ENCODE measurements at regions not wholly inside any gene's neighbourhood (a gene's known extent, or its start where the extent isn't known, plus 50 kb on each side); places are given as distances from the start of the nearest gene placed in this dataset.

DNA sequence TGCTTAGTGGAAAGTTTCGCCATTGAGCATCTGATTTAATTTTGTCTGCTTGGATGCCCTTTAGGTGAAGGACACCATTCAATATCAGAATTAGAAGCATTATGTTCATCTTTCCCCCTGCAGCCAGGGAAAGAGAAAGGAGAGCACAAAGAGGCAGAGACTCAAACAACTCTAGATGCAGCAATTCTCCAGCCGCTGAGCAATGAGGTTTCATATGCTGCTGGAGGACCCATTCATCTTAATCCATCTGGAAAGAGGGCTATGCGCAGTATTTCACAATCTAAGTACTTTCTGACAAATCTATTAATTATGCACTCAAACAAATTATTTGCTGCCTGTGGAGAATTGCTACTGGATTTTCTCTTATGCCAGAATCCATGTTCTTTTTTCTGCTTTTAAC, 527.0 kb upstream of the TUSC1 start:
- no peak for DNase-seq (ENCODE audit: low read depth in 4 of 4, low spot score in 2 of 4)

DNA sequence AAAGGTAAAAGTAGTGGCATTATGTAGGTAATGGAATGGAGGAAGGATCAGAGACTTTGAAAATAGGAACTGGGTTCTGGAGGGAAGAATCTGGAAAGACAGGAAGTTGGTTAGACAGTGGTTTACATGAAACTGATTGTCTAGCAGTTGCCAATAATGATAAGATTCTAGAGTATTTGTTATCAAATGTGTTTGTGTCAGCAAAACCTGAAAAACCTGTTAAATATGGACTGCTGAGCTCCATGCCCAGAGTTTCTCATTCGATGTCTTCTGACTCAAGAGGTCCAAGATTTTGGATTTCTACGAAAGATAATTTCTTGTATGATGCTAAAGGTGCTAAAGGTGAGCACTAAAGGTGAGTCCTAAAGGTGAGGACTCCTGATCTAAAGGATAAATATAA, 515.0 kb upstream of the TUSC1 start:
- DNase-seq (ENCODE audit: low read depth in 4 of 4, low spot score in 2 of 4), result no peak

- no peak for DNase-seq (ENCODE audit: low read depth in 4 of 4, low spot score in 2 of 4)
Measured at GRCh38 chr9:26191711-26192110, 513.5 kb upstream of the TUSC1 start.

GRCh38 chr9:26181836-26182235, 503.6 kb upstream of the TUSC1 start:
- DNase-seq (ENCODE audit: low read depth in 4 of 4, low spot score in 2 of 4), result no peak

GRCh38 chr9:26176628-26177027, 498.4 kb upstream of the TUSC1 start:
- no peak for DNase-seq (ENCODE audit: low read depth in 4 of 4, low spot score in 2 of 4)

DNA sequence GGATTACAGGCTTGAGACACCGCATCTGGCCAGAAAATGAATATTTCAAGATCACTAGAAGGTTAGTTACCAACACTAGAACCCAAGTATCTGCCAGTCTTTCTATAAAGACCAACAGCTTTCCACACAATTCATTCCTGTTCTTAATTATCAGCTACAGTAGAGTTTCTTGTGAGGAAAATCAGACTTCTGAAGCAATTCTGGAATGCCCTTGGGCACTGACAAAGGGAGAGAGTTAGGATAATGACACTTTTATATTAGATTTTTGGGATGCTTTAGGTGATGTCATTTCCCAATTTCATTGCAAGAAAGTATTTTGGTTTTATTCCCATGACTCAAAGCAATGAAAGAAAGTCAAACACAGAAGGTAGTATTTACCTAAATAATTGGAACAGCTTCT, 497.0 kb upstream of the TUSC1 start:
- no peak for DNase-seq (ENCODE audit: low read depth in 4 of 4, low spot score in 2 of 4)

GRCh38 chr9:26172301-26172700, 494.1 kb upstream of the TUSC1 start:
- DNase-seq (ENCODE audit: low read depth in 4 of 4, low spot score in 2 of 4), result no peak

- DNase-seq (ENCODE audit: low read depth in 4 of 4, low spot score in 2 of 4), result no peak
Measured at GRCh38 chr9:26171691-26172090, 493.4 kb upstream of the TUSC1 start.

- DNase-seq (ENCODE audit: low read depth in 4 of 4, low spot score in 2 of 4), result no peak
Measured at GRCh38 chr9:26170190-26170589, 491.9 kb upstream of the TUSC1 start.

DNA sequence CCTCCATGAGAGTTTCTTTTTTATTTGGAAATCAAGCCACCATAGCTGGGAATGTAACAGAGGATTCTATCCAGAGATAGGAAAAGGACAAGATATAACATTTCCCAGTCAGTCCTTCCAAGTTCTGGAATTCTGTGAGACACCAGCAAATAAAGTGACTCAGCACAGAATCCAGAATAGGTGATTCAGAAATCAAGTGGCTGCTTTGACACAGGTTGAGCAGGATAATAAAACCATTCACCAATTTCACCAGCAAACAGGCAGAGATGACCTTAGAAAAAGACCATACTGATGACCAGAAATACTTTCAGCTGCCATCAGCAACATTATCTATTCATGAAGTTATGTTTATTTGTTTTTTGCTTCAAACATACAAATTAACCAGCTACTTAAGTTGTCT, 491.5 kb upstream of the TUSC1 start:
- no peak for DNase-seq (ENCODE audit: low read depth in 4 of 4, low spot score in 2 of 4)

DNA sequence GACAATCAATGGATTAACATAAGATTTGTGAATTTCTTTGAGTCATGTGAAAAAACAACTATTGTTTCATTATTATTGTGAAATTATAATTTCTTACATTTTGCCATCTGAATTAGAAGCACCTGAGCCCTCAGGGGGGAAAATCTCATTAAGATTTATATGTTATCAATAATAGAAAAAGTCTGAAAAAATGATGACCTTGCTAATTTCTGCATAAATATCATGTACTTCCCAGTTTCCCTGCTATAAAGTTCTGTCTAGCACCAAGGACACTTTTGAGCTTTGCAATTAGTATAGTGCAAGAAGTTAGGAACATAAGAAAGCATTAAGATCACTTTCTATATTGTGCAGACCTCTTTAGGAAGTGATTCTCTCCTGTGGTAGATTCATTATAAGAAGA, 488.3 kb upstream of the TUSC1 start:
- no peak for DNase-seq (ENCODE audit: low read depth in 4 of 4, low spot score in 2 of 4)

DNA sequence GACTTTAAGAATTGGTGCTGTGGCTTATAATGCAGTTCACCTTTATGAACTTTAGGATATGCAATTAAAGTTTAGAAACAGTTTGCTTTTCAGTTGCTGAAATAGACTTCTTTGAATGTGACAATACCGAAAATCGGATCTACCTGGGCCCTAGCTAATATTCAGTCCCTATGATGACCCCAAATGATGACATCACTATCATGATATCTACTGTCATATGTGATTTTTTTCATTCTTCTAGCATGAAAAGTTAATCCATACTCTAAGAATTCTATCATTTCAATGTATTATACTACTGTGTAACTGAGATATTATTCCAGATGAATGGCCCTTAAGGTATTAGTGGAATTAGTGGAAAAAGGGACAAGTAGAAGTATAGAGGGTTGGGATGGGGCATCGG, 487.2 kb upstream of the TUSC1 start:
- no peak for DNase-seq (ENCODE audit: low read depth in 4 of 4, low spot score in 2 of 4)

DNA sequence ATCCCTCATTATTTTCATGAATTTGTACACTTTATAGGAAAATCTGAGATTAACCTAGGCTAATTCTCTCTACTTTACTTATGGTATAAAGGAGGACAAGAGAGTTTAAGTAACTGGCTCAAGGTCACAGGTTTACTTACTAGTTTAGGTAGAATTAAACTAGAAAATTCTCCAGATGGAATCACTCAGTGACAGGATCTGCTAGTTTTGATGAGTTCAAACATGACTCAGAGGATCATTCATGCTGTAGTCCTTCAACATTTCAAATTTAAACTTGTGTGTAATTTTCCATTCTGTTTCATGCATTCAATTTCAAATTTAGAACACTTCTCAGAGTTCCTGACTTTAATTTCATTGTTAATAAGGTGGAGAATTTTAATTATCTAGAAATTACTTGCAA, 485.7 kb upstream of the TUSC1 start:
- no peak for DNase-seq (ENCODE audit: low read depth in 4 of 4, low spot score in 2 of 4)

DNA sequence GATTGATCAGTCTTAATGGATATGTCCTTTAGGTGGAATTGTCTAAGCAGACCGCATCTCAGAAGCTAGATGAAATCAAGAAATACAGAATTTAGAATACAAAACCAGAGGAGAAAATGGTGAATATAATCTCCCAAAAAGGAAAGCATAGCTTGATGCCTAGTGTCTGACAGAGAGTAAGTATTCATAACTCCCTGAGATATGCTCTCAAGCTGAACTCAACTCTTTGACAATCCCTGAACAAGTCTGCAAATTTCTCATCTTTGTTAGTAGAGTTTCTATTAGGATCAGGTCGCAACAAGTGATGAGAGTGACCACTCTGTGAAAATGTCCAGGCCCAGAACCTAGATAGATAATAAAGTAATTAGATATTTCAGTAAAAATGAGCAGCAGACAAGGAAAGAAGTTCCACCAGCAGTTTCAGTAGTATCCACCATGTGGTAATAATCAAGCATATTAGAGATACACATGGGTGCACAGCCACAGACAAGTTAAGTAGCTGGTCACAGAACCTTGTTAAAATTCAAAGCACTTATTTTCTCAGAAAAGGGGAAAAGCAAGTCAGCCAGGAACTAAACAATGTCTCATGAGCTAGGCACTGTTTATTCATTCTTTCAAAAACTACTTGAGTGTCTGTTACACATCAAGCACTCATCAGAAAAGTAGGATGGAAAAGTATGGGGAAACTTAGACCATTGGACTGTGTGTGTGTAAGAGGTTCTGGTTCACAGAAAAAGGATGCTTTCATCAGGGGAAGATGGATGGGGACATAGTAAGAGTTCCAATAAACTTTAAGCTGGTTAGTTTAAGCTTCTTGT, 481.5 kb upstream of the TUSC1 start:
- no peak for DNase-seq (ENCODE audit: low read depth in 4 of 4, low spot score in 2 of 4)

DNA sequence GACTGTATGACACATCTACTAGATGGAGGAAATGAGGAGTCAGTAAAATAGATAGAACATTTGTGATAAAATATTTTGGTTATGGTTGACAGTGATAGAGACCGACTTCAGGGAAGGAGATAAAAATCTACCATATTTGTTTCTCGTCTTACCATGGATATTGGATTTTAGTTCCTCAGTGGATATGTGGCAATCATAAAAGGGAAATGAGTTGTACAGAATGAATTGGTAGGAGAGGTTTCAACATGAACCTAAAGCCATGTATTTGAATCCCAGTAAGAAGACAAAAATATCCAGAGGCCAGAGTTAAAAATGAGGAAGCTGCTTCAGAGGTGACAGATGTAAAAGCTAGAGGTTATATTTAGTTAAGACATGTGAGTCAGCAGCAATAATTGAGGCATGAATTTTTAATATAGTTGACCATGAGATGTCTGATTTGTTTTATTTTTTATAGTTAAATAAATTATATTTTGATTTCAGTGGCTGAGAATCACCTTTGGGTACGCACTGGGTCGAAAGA, 480.4 kb upstream of the TUSC1 start:
- no peak for DNase-seq (ENCODE audit: low read depth in 4 of 4, low spot score in 2 of 4)

GRCh38 chr9:26157411-26157810, 479.2 kb upstream of the TUSC1 start:
- DNase-seq (ENCODE audit: low read depth in 4 of 4, low spot score in 2 of 4), result no peak

DNA sequence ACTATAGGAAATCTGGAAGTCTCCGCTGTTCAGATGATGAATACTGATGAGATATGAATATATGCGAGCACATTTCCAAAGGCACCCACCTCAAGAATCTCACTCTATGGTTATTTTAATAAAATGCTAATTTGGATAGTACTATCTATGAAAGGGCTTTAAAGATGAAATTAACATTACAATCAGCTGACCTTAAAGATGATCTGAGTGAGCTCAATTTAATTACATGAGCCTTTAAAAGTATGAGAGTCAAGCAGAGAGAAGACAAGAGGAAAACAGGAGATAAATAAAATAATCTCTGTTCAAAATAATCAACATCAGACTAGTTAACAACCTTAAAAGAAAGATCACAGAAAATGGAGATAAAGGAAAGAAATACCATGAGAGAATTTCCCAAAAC, 474.1 kb upstream of the TUSC1 start:
- DNase-seq (ENCODE audit: low read depth in 4 of 4, low spot score in 2 of 4), result no peak

DNA sequence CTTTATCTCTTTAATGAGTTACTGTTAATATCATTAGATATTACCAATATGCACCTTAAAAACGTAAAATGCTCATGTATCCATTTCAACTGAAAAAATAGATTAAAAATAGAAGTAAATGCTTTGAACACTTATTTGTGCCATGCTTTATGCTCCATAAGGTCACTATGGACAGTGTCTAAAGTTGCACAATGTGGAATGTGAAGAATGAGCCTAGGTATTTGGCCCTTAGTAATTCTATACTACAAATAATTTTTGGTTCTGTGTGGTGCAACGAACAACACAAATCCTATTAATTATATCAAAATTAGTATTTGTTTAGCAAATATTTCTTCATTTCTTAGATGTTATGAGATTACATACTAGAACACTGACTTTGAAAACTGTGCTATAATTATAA, 469.9 kb upstream of the TUSC1 start:
- DNase-seq (ENCODE audit: low read depth in 4 of 4, low spot score in 2 of 4), result no peak

DNA sequence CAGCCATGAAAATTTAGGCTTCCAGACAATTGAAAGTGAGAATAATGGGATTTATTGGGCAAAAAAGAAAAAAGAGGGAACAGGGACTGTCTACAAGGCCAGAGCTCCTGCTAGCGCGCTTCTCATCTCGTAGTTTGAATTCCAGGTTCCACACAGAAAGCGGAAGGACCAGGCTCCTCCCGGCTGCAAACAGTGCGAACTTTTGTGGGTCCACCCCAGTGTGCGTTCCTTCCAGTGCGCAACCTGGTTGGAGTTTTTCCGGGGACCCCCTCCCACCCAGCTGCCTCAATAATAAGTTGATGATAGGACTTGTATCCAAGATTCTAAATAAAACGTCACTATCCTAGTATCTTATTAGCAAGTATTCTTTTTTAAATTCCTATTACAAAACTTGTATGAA, 467.7 kb upstream of the TUSC1 start:
- DNase-seq (ENCODE audit: low read depth in 4 of 4, low spot score in 2 of 4), result no peak

DNA sequence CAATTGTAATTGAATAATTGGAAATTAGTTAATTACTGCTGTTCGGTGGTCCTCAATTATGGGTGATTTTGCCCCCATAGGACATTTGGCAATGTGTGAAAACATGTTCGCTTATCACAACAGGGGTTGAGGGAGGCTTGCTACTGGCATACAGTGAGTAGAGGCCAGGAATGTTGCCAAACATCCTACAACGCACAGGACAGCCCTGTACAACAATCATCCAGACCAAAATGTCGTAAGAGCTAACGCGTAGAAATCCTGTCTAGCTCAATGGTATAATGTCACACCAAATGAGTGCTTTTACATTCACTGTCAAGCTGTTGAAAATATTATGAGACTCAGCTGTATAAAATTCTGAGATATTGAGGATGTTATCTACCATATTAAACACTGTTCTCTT, 464.4 kb upstream of the TUSC1 start:
- no peak for DNase-seq (ENCODE audit: low read depth in 4 of 4, low spot score in 2 of 4)

GRCh38 chr9:26142201-26142600, 464.0 kb upstream of the TUSC1 start:
- no peak for DNase-seq (ENCODE audit: low read depth in 4 of 4, low spot score in 2 of 4)

GRCh38 chr9:26133537-26133936, 455.3 kb upstream of the TUSC1 start:
- DNase-seq (ENCODE audit: low read depth in 4 of 4, low spot score in 2 of 4), result no peak

Measured in left renal cortex interstitium (tissue), 4 donors.